A549 (cell line): ENCODE measurements at regions not wholly inside any gene's neighbourhood (a gene's known extent, or its start where the extent isn't known, plus 50 kb on each side); places are given as distances from the start of the nearest gene placed in this dataset.

Experiments
- ATAC-seq, 2 experiments: fragments of 200-7000 bp in 1 of 2; fragments of >200 bp in 1 of 2; cut with Nextera tagmentation in 1 of 2; cut with Tn5 transposase in 1 of 2; 3 replicates each; pipeline versions ENCODE4 v1.8.0 to v1.9.1; 2018 to 2020; ENCODE audit warnings: mild to moderate bottlenecking in 1 of 2, moderate library complexity in 1 of 2
- CTCF ChIA-PET: fragments of 300-600 bp; sonication (Branson Sonifier 250); formaldehyde crosslinking; extraction: SDS; loops from one replicate; lab custom pipeline; 2021; ENCODE audit warnings: antibody characterized with exemption, inconsistent platforms; lab: Yijun Ruan, JAX
- POLR2A ChIA-PET: fragments of 350-600 bp; formaldehyde crosslinking; extraction: SDS; loops from one replicate; lab custom pipeline; 2021; ENCODE audit warnings: antibody characterized with exemption, inconsistent platforms; lab: Yijun Ruan, JAX
- DNase-seq, 2 experiments: peaks; one replicate each; pipeline versions ENCODE4 v3.0.0 to v3.0.0-alpha.2; 2011 to 2016; ENCODE audit warnings: low read depth in 1 of 2, low spot score in 1 of 2
- FAIRE-seq: peaks from 2 replicates; lab custom pipeline; 2011; peaks lifted over from hg19 to GRCh38; lab: Jason Lieb, UNC
- H3K27ac ChIP-seq, 2 experiments: fragments of >200 bp; sonication (Bioruptor Twin); formaldehyde crosslinking; 3 replicates each; pipeline ENCODE4 v1.5.1; 2016 to 2017
- H3K4me1 ChIP-seq: fragments of >200 bp; sonication (Bioruptor Twin); formaldehyde crosslinking; 3 replicates; pipeline ENCODE4 v1.6.1; 2016
- H3K4me2 ChIP-seq: fragments of >200 bp; sonication (Bioruptor Twin); formaldehyde crosslinking; 3 replicates; pipeline ENCODE4 v1.6.1; 2016
- H3K4me3 ChIP-seq: fragments of >200 bp; sonication (Bioruptor Twin); formaldehyde crosslinking; 3 replicates; pipeline ENCODE4 v1.5.1; 2016
- H3K9me3 ChIP-seq: fragments of >200 bp; sonication (Bioruptor Twin); formaldehyde crosslinking; 3 replicates; pipeline ENCODE4 v1.6.1; 2016
- CEBPB ChIP-seq, 2 experiments: fragments of >200 bp in 1 of 2; sonication (Bioruptor Twin) in 1 of 2; formaldehyde crosslinking in 1 of 2; IDR thresholded peaks; 2 replicates each; pipeline ENCODE4 v1.6.1; 2012 to 2016
- EHF ChIP-seq: fragments of 250-450 bp; sonication (Bioruptor Pico); IDR thresholded peaks from 2 replicates; pipeline ENCODE4 v1.5.0; 2020; ENCODE audit warnings: mild to moderate bottlenecking
- EP300 ChIP-seq, 2 experiments: fragments of >200 bp; sonication (Bioruptor Twin); formaldehyde crosslinking; IDR thresholded peaks; 2 replicates in 1 of 2; 3 replicates in 1 of 2; pipeline ENCODE4 v1.6.1; 2016 to 2017
- ESRRA ChIP-seq: fragments of 150-350 bp; IDR thresholded peaks from 2 replicates; pipeline ENCODE4 v1.6.1; 2014; ENCODE audit warnings: mild to moderate bottlenecking, low read length, borderline replicate concordance
- FOSL2 ChIP-seq, 2 experiments: fragments of 450-650 bp in 1 of 2; fragments of >200 bp in 1 of 2; sonication (Bioruptor Twin) in 1 of 2; formaldehyde crosslinking; IDR thresholded peaks; 2 replicates each; pipeline versions ENCODE4 v1.5.0 to v1.6.1; 2016 to 2020; ENCODE audit warnings: mild to moderate bottlenecking in 1 of 2, moderate library complexity in 1 of 2
- FOXS1 ChIP-seq: fragments of 250-450 bp; sonication (Bioruptor Pico); IDR thresholded peaks from 2 replicates; pipeline ENCODE4 v1.5.0; 2020; ENCODE audit warnings: mild to moderate bottlenecking, moderate library complexity
- HEYL ChIP-seq: fragments of 250-450 bp; sonication (Bioruptor Pico); IDR thresholded peaks from 2 replicates; pipeline ENCODE4 v1.8.0; 2021; ENCODE audit warnings: mild to moderate bottlenecking, moderate library complexity
- HMGXB4 ChIP-seq: fragments of 250-450 bp; sonication (Bioruptor Pico); IDR thresholded peaks from 2 replicates; pipeline ENCODE4 v1.5.0; 2021; ENCODE audit warnings: mild to moderate bottlenecking, moderate library complexity, borderline replicate concordance
- HOXA7 ChIP-seq: fragments of 250-450 bp; sonication (Bioruptor Pico); IDR thresholded peaks from 2 replicates; pipeline ENCODE4 v1.5.0; 2020; ENCODE audit warnings: mild to moderate bottlenecking, moderate library complexity
- JUNB ChIP-seq: fragments of >200 bp; sonication (Bioruptor Twin); formaldehyde crosslinking; IDR thresholded peaks from 2 replicates; pipeline ENCODE4 v1.6.1; 2016
- KDM5A ChIP-seq: fragments of 200-600 bp; sonication (generic); IDR thresholded peaks from 2 replicates; pipeline ENCODE4 v1.6.1; 2016; ENCODE audit warnings: antibody characterized with exemption, mild to moderate bottlenecking
- MAX ChIP-seq: IDR thresholded peaks from 2 replicates; pipeline ENCODE4 v1.6.1; 2012
- MYC ChIP-seq: IDR thresholded peaks from 2 replicates; pipeline ENCODE4 v1.6.1; 2012; ENCODE audit warnings: mild to moderate bottlenecking, inconsistent platforms, low read length, improper control_type of control experiment, borderline replicate concordance
- NFE2L2 ChIP-seq: fragments of 150-350 bp; conservative IDR thresholded peaks from 2 replicates; pipeline ENCODE4 v1.6.1; 2014; ENCODE audit warnings: low read length
- NPAS2 ChIP-seq: fragments of 250-450 bp; sonication (Bioruptor Pico); IDR thresholded peaks from 2 replicates; pipeline ENCODE4 v1.8.0; 2022; ENCODE audit warnings: mild to moderate bottlenecking, moderate library complexity, borderline replicate concordance
- PBX3 ChIP-seq: IDR thresholded peaks from 2 replicates; pipeline ENCODE4 v1.6.1; 2012
- PHF8 ChIP-seq: fragments of 200-600 bp; sonication (generic); IDR thresholded peaks from 2 replicates; pipeline ENCODE4 v1.6.1; 2016; ENCODE audit warnings: low read depth, mild to moderate bottlenecking, antibody characterized with exemption, moderate library complexity, borderline replicate concordance
- POLR2AphosphoS2 ChIP-seq: conservative IDR thresholded peaks from 2 replicates; pipeline ENCODE4 v1.6.1; 2012; ENCODE audit warnings: low read length, improper control_type of control experiment, inconsistent platforms
- RARB ChIP-seq: fragments of 250-450 bp; sonication (Bioruptor Pico); IDR thresholded peaks from 2 replicates; pipeline ENCODE4 v1.8.0; 2021; ENCODE audit warnings: mild to moderate bottlenecking, moderate library complexity
- RNF2 ChIP-seq: fragments of 200-600 bp; sonication (generic); IDR thresholded peaks from 2 replicates; pipeline ENCODE4 v1.6.1; 2016; ENCODE audit warnings: low read depth, mild to moderate bottlenecking, antibody characterized with exemption, moderate library complexity, borderline replicate concordance
- SREBF2 ChIP-seq: fragments of 450-650 bp; IDR thresholded peaks from 2 replicates; pipeline ENCODE4 v1.6.1; 2014; ENCODE audit warnings: mild to moderate bottlenecking, moderate library complexity
- USF2 ChIP-seq: fragments of 450-650 bp; IDR thresholded peaks from 2 replicates; pipeline ENCODE4 v1.6.1; 2014; ENCODE audit warnings: antibody characterized with exemption
- ZSCAN20 ChIP-seq: fragments of 250-450 bp; sonication (Bioruptor Pico); IDR thresholded peaks from 2 replicates; pipeline ENCODE4 v1.8.0; 2022; ENCODE audit warnings: mild to moderate bottlenecking, moderate library complexity
- WGBS: methylation state at CpG from one replicate; pipeline ENCODE4 v1.1.6; 2017; ENCODE audit errors: missing lambda C conversion rate; 5-methylcytosine and 5-hydroxymethylcytosine counted together
- TF ChIP-seq, protein P1 (sequence below): fragments of >200 bp; sonication (Bioruptor Twin); formaldehyde crosslinking; IDR thresholded peaks from 3 replicates; pipeline ENCODE4 v1.6.1; 2016
- TF ChIP-seq, protein P2 (sequence below): fragments of >200 bp; sonication (Bioruptor Twin); formaldehyde crosslinking; IDR thresholded peaks from 2 replicates; pipeline ENCODE4 v1.6.1; 2016
- TF ChIP-seq, protein P3 (sequence below): fragments of 250-450 bp; sonication (Bioruptor Pico); IDR thresholded peaks from 2 replicates; pipeline ENCODE4 v1.5.0; 2020; ENCODE audit warnings: low read depth, mild to moderate bottlenecking, moderate library complexity

DNA sequence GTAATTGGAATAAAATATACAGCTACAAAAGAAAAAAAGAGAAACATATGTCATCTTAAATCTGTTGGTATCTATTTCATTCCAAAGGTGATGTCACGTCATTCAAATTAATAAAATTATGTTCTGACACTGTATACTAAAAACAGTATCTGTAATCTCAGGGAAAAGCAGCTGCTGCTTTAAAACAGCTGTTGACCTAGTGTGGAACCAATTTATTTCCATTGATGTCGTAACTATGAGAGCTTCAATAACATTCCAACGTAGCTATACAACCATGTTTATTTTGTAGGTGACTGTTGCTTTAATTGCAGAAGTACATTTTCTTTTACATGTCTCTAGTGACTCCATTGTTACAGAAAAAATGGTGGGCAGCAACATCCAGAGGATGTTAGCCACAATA lies 571.7 kb downstream of the RPS29 start:
- H3K9me3 ChIP-seq, result no peaks in the 10 kb centered on the region
- ChIA-PET CTCF (no interaction called here), POLR2A (no interaction called here)
- no peak overlapping the region for H3K27ac ChIP-seq
- WGBS, result 4% methylated on average over 3 of the region's 3 CpGs
- FAIRE-seq, result no peak
- no peak for TF ChIP-seq POLR2AphosphoS2
- TF ChIP-seq KDM5A, result no peak
- TF ChIP-seq USF2, result no peak
- TF ChIP-seq CEBPB (IDR thresholded peaks at IDR 0.05), result no peak
- no peak for TF ChIP-seq ZSCAN20 (CRISPR knock-in tag)
- no peak for TF ChIP-seq EHF
- TF ChIP-seq HMGXB4, result no peak
- TF ChIP-seq, protein P1, sequence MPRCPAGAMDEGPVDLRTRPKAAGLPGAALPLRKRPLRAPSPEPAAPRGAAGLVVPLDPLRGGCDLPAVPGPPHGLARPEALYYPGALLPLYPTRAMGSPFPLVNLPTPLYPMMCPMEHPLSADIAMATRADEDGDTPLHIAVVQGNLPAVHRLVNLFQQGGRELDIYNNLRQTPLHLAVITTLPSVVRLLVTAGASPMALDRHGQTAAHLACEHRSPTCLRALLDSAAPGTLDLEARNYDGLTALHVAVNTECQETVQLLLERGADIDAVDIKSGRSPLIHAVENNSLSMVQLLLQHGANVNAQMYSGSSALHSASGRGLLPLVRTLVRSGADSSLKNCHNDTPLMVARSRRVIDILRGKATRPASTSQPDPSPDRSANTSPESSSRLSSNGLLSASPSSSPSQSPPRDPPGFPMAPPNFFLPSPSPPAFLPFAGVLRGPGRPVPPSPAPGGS, result no peak
- TF ChIP-seq ESRRA, result no peak
- TF ChIP-seq MAX, result no peak
- no peak for TF ChIP-seq SREBF2
- TF ChIP-seq, protein P2, sequence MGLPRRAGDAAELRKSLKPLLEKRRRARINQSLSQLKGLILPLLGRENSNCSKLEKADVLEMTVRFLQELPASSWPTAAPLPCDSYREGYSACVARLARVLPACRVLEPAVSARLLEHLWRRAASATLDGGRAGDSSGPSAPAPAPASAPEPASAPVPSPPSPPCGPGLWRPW, result no peak
- no peak for TF ChIP-seq FOXS1 (CRISPR knock-in tag)
- no peak for TF ChIP-seq NFE2L2
- no peak overlapping the region for H3K4me3 ChIP-seq
- no peak for DNase-seq
- ATAC-seq, result no peak
- no peak overlapping the region for H3K4me2 ChIP-seq
- no peaks in the 10 kb centered on the region for H3K4me1 ChIP-seq

GRCh38 chr14:49008363-49008762 lies 577.8 kb downstream of the RPS29 start:
- H3K9me3 ChIP-seq, result no peaks in the 10 kb centered on the region
- 24% methylated on average over 3 of the region's 3 CpGs for WGBS
- ChIA-PET POLR2A (no interaction called here), CTCF (no interaction called here)
- no peak for FAIRE-seq
- TF ChIP-seq KDM5A (no peak), PHF8 (no peak), NPAS2 (CRISPR knock-in tag) (no peak), MYC (no peak), SREBF2 (no peak), CEBPB (IDR thresholded peaks at IDR 0.05) (no peak), PBX3 (no peak), HEYL (CRISPR knock-in tag) (no peak), HOXA7 (CRISPR knock-in tag) (no peak), FOSL2 (IDR thresholded peaks at IDR 0.05) (no peak), FOSL2 (CRISPR knock-in tag; IDR thresholded peaks at IDR 0.05) (no peak), EP300 (IDR thresholded peaks at IDR 0.05) (no peak), JUNB (no peak), RNF2 (no peak), RARB (CRISPR knock-in tag) (no peak), EHF (no peak)
- TF ChIP-seq, protein P1, result no peak
- TF ChIP-seq, protein P3, sequence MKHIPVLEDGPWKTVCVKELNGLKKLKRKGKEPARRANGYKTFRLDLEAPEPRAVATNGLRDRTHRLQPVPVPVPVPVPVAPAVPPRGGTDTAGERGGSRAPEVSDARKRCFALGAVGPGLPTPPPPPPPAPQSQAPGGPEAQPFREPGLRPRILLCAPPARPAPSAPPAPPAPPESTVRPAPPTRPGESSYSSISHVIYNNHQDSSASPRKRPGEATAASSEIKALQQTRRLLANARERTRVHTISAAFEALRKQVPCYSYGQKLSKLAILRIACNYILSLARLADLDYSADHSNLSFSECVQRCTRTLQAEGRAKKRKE (CRISPR knock-in tag), result no peak
- TF ChIP-seq, protein P2, result no peak
- ATAC-seq, result no peak
- H3K27ac ChIP-seq, result no peak overlapping the region
- no peak overlapping the region for H3K4me2 ChIP-seq
- H3K4me3 ChIP-seq, result no peak overlapping the region
- no peaks in the 10 kb centered on the region for H3K4me1 ChIP-seq
- DNase-seq, result no peak
